ENCODE measurements at regions not wholly inside any gene's neighbourhood (a gene's known extent, or its start where the extent isn't known, plus 50 kb on each side); places are given as distances from the start of the nearest gene placed in this dataset.

GRCh38 chr14:98146416-98146815 lies 1125.6 kb downstream of the BCL11B start:
- Mint-ChIP-seq H3K27me3 (ENCODE audit: low read depth) (no peaks in the 10 kb centered on the region), H3K4me1 (ENCODE audit: low read depth) (peaks cover 52% of the 10 kb centered on the region), H3K9me3 (no peaks in the 10 kb centered on the region), H3K36me3 (ENCODE audit: insufficient read depth) (no peaks in the 10 kb centered on the region), H3K4me3 (no peak overlapping the region)
- no peak for ATAC-seq
- no peak for DNase-seq

- H3K36me3 Mint-ChIP-seq (ENCODE audit: insufficient read depth): no peaks in the 10 kb centered on the region
- H3K27me3 Mint-ChIP-seq (ENCODE audit: low read depth): no peaks in the 10 kb centered on the region
- H3K4me3 Mint-ChIP-seq: no peak overlapping the region
- H3K9me3 Mint-ChIP-seq: no peaks in the 10 kb centered on the region
- DNase-seq (no peak), ATAC-seq (no peak)
- H3K4me1 Mint-ChIP-seq (ENCODE audit: low read depth): peaks cover 52% of the 10 kb centered on the region
Measured at GRCh38 chr14:98154254-98154653, 1117.7 kb downstream of the BCL11B start.

GRCh38 chr14:98156411-98156810 lies 1115.6 kb downstream of the BCL11B start:
- no peak for DNase-seq
- no peaks in the 10 kb centered on the region for H3K27me3 Mint-ChIP-seq (ENCODE audit: low read depth)
- no peaks in the 10 kb centered on the region for H3K36me3 Mint-ChIP-seq (ENCODE audit: insufficient read depth)
- H3K4me1 Mint-ChIP-seq (ENCODE audit: low read depth): peaks cover 43% of the 10 kb centered on the region
- ATAC-seq: no peak
- H3K9me3 Mint-ChIP-seq: no peaks in the 10 kb centered on the region
- no peak overlapping the region for H3K4me3 Mint-ChIP-seq

- no peak for ATAC-seq
- Mint-ChIP-seq H3K4me3 (no peak overlapping the region), H3K27me3 (ENCODE audit: low read depth) (no peaks in the 10 kb centered on the region), H3K36me3 (ENCODE audit: insufficient read depth) (no peaks in the 10 kb centered on the region), H3K4me1 (ENCODE audit: low read depth) (peaks cover 38% of the 10 kb centered on the region), H3K9me3 (no peaks in the 10 kb centered on the region)
- no peak for DNase-seq
Measured at GRCh38 chr14:98160901-98161300, 1111.1 kb downstream of the BCL11B start.

DNA sequence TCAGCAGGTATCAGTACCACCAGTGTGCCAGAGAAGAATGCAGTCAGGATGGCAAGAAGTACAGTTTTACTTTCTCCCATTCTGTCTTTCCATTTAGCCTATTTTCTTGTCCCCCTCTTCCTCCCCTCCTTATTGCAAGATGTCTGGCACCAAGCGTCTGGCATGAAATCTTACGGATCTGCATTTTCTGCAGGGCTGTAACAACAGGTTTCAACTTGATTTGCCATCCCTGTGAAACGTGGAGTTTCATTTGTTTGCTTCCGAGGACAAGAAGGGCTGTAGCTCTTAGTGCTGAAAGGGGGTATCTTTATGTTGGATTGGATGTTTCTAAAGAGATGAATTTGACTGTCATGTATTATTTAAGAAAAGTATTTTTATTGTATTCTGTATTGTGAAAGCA lies 1110.6 kb downstream of the BCL11B start:
- Mint-ChIP-seq H3K27me3 (ENCODE audit: low read depth) (no peaks in the 10 kb centered on the region), H3K9me3 (no peaks in the 10 kb centered on the region), H3K36me3 (ENCODE audit: insufficient read depth) (no peaks in the 10 kb centered on the region), H3K4me1 (ENCODE audit: low read depth) (peaks cover 38% of the 10 kb centered on the region), H3K4me3 (no peak overlapping the region)
- ATAC-seq: no peak
- DNase-seq: no peak

- peak in 1 of 2 donors; percentile 28 for ATAC-seq
- H3K36me3 Mint-ChIP-seq (ENCODE audit: insufficient read depth): peaks cover under 1% of the 10 kb centered on the region
- peaks cover 47% of the 10 kb centered on the region for H3K4me1 Mint-ChIP-seq (ENCODE audit: low read depth)
- peaks cover under 1% of the 10 kb centered on the region for H3K9me3 Mint-ChIP-seq
- no peaks in the 10 kb centered on the region for H3K27me3 Mint-ChIP-seq (ENCODE audit: low read depth)
- no peak for DNase-seq
- H3K4me3 Mint-ChIP-seq: no peak overlapping the region
Measured at GRCh38 chr14:98162856-98163805, 1108.9 kb downstream of the BCL11B start.

- no peak for DNase-seq
- Mint-ChIP-seq H3K27me3 (ENCODE audit: low read depth) (no peaks in the 10 kb centered on the region), H3K9me3 (peaks cover 7% of the 10 kb centered on the region), H3K4me1 (ENCODE audit: low read depth) (peaks cover 50% of the 10 kb centered on the region), H3K36me3 (ENCODE audit: insufficient read depth) (peaks cover 7% of the 10 kb centered on the region), H3K4me3 (no peak overlapping the region)
- no peak for ATAC-seq
Measured at GRCh38 chr14:98163873-98164272, 1108.1 kb downstream of the BCL11B start.

DNA sequence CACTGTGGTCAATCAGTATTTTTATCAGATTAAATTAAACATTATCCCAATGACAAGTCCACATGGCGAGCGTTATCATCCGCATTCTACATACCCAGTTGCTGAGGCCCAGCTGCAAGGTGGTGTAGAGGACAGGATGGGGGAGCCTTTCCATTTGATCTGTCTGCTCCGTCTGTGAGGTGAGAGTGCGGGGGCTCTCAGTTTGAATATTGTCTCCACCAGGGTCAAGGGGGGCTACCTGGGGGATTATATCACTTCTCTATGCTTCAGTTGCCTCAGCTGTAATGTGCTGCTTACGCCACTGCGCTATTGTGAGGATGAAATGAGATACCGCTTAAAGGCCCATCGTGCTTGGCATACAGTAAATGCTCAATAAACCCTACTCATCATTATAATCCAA lies 1106.0 kb downstream of the BCL11B start:
- ATAC-seq (no peak), DNase-seq (no peak)
- H3K36me3 Mint-ChIP-seq (ENCODE audit: insufficient read depth): peaks cover 9% of the 10 kb centered on the region
- peaks cover 11% of the 10 kb centered on the region for H3K9me3 Mint-ChIP-seq
- H3K4me3 Mint-ChIP-seq: no peak overlapping the region
- no peaks in the 10 kb centered on the region for H3K27me3 Mint-ChIP-seq (ENCODE audit: low read depth)
- peaks cover 60% of the 10 kb centered on the region for H3K4me1 Mint-ChIP-seq (ENCODE audit: low read depth)

GRCh38 chr14:98167275-98167674 lies 1104.7 kb downstream of the BCL11B start:
- Mint-ChIP-seq H3K9me3 (peaks cover 11% of the 10 kb centered on the region), H3K27me3 (ENCODE audit: low read depth) (no peaks in the 10 kb centered on the region), H3K36me3 (ENCODE audit: insufficient read depth) (peaks cover 9% of the 10 kb centered on the region), H3K4me1 (ENCODE audit: low read depth) (peaks cover 73% of the 10 kb centered on the region), H3K4me3 (no peak overlapping the region)
- DNase-seq: no peak
- no peak for ATAC-seq

DNA sequence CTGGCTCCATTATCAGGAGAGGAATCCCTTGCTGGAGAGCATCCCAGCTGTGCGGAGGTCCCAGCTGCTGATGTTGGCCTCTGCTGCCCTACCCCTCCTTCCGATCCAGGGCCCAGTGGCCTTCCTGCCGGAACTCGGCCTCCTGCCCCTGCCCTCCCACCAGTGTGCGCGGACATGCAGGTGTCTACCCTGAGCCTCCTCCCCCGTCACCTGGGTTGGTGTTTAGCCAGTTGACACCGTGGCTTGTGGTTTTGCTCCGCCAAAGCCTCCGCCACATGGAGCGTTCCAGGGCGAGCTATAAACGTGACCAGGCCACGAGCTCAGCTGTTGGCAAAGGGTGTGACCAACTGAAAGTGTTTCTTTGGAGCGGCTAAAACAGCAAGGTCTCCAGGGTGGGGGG lies 1104.3 kb downstream of the BCL11B start:
- Mint-ChIP-seq H3K4me3 (no peak overlapping the region), H3K27me3 (ENCODE audit: low read depth) (no peaks in the 10 kb centered on the region), H3K9me3 (peaks cover 11% of the 10 kb centered on the region), H3K36me3 (ENCODE audit: insufficient read depth) (peaks cover 9% of the 10 kb centered on the region), H3K4me1 (ENCODE audit: low read depth) (peaks cover 76% of the 10 kb centered on the region)
- ATAC-seq (no peak), DNase-seq (no peak)

GRCh38 chr14:98168211-98168985 lies 1103.6 kb downstream of the BCL11B start:
- H3K27me3 Mint-ChIP-seq (ENCODE audit: low read depth): no peaks in the 10 kb centered on the region
- peaks cover 9% of the 10 kb centered on the region for H3K36me3 Mint-ChIP-seq (ENCODE audit: insufficient read depth)
- peak overlapping the region; percentile 50 for H3K4me3 Mint-ChIP-seq
- DNase-seq (no peak), ATAC-seq (peak; percentile 20 to 36)
- H3K4me1 Mint-ChIP-seq (ENCODE audit: low read depth): peaks cover 80% of the 10 kb centered on the region
- H3K9me3 Mint-ChIP-seq: peaks cover 11% of the 10 kb centered on the region

DNA sequence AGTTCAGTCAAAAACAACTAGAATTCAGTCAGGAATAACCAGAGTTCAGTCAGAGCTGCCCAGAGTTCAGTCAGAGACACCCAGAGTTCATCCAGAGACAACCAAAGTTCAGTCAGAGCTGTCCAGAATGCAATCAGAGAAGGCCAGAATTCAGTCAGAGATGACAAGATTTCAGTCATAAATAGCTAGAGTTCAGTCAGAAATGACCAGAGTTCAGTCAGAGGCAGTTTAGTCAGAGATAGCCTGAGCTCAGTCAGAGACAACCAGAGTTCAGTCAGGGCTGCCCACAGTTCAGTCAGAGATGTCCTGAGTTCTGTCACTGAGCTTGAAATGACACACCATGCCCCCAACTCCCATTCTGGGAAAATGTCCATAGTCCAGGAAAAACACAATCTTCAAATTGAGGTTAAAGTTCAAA lies 1102.8 kb downstream of the BCL11B start:
- ATAC-seq (peak; percentile 71 to 73), DNase-seq (no peak)
- Mint-ChIP-seq H3K4me1 (ENCODE audit: low read depth) (peaks cover 82% of the 10 kb centered on the region), H3K9me3 (peaks cover 11% of the 10 kb centered on the region), H3K27me3 (ENCODE audit: low read depth) (no peaks in the 10 kb centered on the region), H3K4me3 (peak overlapping the region; percentile 7), H3K36me3 (ENCODE audit: insufficient read depth) (peaks cover 9% of the 10 kb centered on the region)

DNA sequence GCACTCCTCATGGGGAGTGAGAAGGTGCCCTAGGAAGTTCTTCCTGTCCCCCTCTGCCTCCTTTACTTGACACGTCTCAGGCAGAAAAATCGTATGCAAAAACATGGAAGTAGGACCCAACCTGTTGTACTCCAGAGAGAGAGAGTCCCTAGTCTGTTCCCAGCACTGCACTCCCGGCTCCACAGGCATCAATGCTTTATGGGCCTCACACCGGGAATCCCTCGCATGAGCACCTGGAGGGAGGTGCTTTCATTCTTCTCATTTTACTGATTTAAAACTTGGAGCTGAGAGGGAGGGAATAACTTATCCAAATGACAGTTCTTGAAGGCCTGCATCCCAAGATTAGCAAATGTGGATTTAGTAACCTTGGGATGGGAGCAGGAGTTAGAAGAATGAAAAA lies 1101.4 kb downstream of the BCL11B start:
- ATAC-seq (no peak), DNase-seq (no peak)
- H3K27me3 Mint-ChIP-seq (ENCODE audit: low read depth): no peaks in the 10 kb centered on the region
- no peak overlapping the region for H3K4me3 Mint-ChIP-seq
- H3K9me3 Mint-ChIP-seq: peaks cover 11% of the 10 kb centered on the region
- peaks cover 9% of the 10 kb centered on the region for H3K36me3 Mint-ChIP-seq (ENCODE audit: insufficient read depth)
- peaks cover 88% of the 10 kb centered on the region for H3K4me1 Mint-ChIP-seq (ENCODE audit: low read depth)

DNA sequence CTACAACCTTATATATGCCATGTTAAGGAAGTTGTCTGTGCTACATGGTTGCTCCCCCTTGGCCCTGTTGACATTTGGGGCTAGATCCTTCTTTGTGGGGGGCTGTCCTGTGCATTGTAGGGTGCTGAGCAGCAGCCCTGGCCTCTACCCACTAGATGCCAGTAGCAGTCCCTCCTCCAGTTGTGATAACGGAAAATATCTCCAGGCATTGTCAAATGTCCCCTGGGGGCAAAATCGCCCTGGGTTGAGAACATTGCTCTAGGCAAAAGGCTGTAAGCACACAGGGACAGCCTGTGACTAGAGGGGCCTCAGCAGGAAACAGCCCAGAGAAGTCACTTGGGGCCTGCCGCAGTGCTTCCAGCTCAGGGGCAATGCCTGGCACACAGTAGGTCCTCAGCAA lies 1100.3 kb downstream of the BCL11B start:
- peaks cover 11% of the 10 kb centered on the region for H3K9me3 Mint-ChIP-seq
- H3K4me3 Mint-ChIP-seq: no peak overlapping the region
- peaks cover 9% of the 10 kb centered on the region for H3K36me3 Mint-ChIP-seq (ENCODE audit: insufficient read depth)
- H3K27me3 Mint-ChIP-seq (ENCODE audit: low read depth): no peaks in the 10 kb centered on the region
- peaks cover 93% of the 10 kb centered on the region for H3K4me1 Mint-ChIP-seq (ENCODE audit: low read depth)
- DNase-seq (no peak), ATAC-seq (no peak)
